HepG2 (cell line): ENCODE measurements at regions not wholly inside any gene's neighbourhood (a gene's known extent, or its start where the extent isn't known, plus 50 kb on each side); places are given as distances from the start of the nearest gene placed in this dataset.
A peak's percentile ranks its signal among the peaks of the same experiment; 100 is the strongest.

Experiments
- BCL3 ChIP-seq: sonication (generic); formaldehyde crosslinking; IDR thresholded peaks from 2 replicates; pipeline ENCODE4 v1.5.1; 2020; ENCODE audit warnings: mild to moderate bottlenecking, missing genetic modification reagents, moderate library complexity
- IRF9 ChIP-seq: sonication (generic); formaldehyde crosslinking; IDR thresholded peaks from 2 replicates; pipeline ENCODE4 v1.8.0; 2022; ENCODE audit warnings: missing genetic modification reagents, mild to moderate bottlenecking, borderline replicate concordance
- MED13 ChIP-seq: sonication (generic); formaldehyde crosslinking; IDR thresholded peaks from 2 replicates; pipeline ENCODE4 v1.5.0; 2020; ENCODE audit warnings: missing genetic modification reagents
- MXD4 ChIP-seq: IDR thresholded peaks from 2 replicates; pipeline ENCODE4 v1.6.1; 2016; ENCODE audit warnings: mild to moderate bottlenecking, missing biosample characterization, missing genetic modification reagents
- NFAT5 ChIP-seq: sonication (generic); formaldehyde crosslinking; IDR thresholded peaks from 2 replicates; pipeline ENCODE4 v1.4.0; 2020; ENCODE audit warnings: missing genetic modification reagents
- PATZ1 ChIP-seq: sonication (generic); formaldehyde crosslinking; IDR thresholded peaks from 2 replicates; pipeline ENCODE4 v1.4.0; 2020; ENCODE audit warnings: missing genetic modification reagents
- POLR2G ChIP-seq: fragments of 200-400 bp; formaldehyde crosslinking; IDR thresholded peaks from 2 replicates; pipeline ENCODE4 v1.6.1; 2018; ENCODE audit warnings: mild to moderate bottlenecking, low read depth, low read length, moderate library complexity
- SAP130 ChIP-seq: IDR thresholded peaks from 2 replicates; pipeline ENCODE4 v1.6.1; 2016; ENCODE audit warnings: low read depth
- U2AF2 ChIP-seq: fragments of 200-400 bp; formaldehyde crosslinking; IDR thresholded peaks from 2 replicates; pipeline ENCODE4 v1.6.1; 2017; ENCODE audit warnings: low read depth, mild to moderate bottlenecking, low read length
- ZNF256 ChIP-seq: sonication (generic); formaldehyde crosslinking; conservative IDR thresholded peaks from 2 replicates; pipeline ENCODE4 v1.4.0; 2020; ENCODE audit warnings: missing genetic modification reagents
- ZNF33B ChIP-seq: sonication (generic); formaldehyde crosslinking; IDR thresholded peaks from 2 replicates; pipeline ENCODE4 v1.5.1; 2020; ENCODE audit warnings: mild to moderate bottlenecking, missing genetic modification reagents
- ZNF510 ChIP-seq: sonication (generic); formaldehyde crosslinking; IDR thresholded peaks from 2 replicates; pipeline ENCODE4 v1.4.0; 2020; ENCODE audit warnings: low read depth, mild to moderate bottlenecking, missing genetic modification reagents
- ZNF574 ChIP-seq: sonication (generic); formaldehyde crosslinking; IDR thresholded peaks from 2 replicates; pipeline ENCODE4 v1.4.0; 2020; ENCODE audit warnings: missing genetic modification reagents
- TF ChIP-seq, protein P1 (sequence below): sonication (generic); formaldehyde crosslinking; IDR thresholded peaks from 2 replicates; pipeline ENCODE4 v1.4.0; 2020; ENCODE audit warnings: low read depth, mild to moderate bottlenecking, missing genetic modification reagents
- TF ChIP-seq, protein P2 (sequence below): sonication (generic); formaldehyde crosslinking; IDR thresholded peaks from 2 replicates; pipeline ENCODE4 v1.8.0; 2022; ENCODE audit warnings: low read depth, missing genetic modification reagents

- TF ChIP-seq, protein P1, sequence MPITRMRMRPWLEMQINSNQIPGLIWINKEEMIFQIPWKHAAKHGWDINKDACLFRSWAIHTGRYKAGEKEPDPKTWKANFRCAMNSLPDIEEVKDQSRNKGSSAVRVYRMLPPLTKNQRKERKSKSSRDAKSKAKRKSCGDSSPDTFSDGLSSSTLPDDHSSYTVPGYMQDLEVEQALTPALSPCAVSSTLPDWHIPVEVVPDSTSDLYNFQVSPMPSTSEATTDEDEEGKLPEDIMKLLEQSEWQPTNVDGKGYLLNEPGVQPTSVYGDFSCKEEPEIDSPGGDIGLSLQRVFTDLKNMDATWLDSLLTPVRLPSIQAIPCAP (CRISPR knock-in tag): no peak
- TF ChIP-seq NFAT5 (CRISPR knock-in tag) (no peak), SAP130 (peak; percentile 91), IRF9 (CRISPR knock-in tag) (no peak), U2AF2 (no peak), ZNF510 (no peak), BCL3 (CRISPR knock-in tag) (no peak), ZNF33B (CRISPR knock-in tag) (no peak), ZNF256 (CRISPR knock-in tag) (no peak), PATZ1 (CRISPR knock-in tag) (no peak), MED13 (CRISPR knock-in tag) (peak; percentile 51; the same call in 1 of the 2 replicates), ZNF574 (CRISPR knock-in tag) (peak; percentile 48; the same call in 1 of the 2 replicates), POLR2G (no peak), MXD4 (CRISPR knock-in tag) (peak; percentile 50; the same call in 1 of the 2 replicates)
- TF ChIP-seq, protein P2, sequence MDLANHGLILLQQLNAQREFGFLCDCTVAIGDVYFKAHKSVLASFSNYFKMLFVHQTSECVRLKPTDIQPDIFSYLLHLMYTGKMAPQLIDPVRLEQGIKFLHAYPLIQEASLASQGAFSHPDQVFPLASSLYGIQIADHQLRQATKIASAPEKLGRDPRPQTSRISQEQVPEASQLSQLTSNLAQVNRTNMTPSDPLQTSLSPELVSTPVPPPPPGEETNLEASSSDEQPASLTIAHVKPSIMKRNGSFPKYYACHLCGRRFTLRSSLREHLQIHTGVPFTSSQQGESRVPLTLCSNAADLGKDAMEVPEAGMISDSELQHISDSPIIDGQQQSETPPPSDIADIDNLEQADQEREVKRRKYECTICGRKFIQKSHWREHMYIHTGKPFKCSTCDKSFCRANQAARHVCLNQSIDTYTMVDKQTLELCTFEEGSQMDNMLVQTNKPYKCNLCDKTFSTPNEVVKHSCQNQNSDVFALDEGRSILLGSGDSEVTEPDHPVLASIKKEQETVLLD (CRISPR knock-in tag): no peak
Measured at GRCh38 chr7:131076711-131077181, 250.9 kb upstream of the MKLN1 start (continued).
